NCI-H510A (cell line): ENCODE measurements at regions not wholly inside any gene's neighbourhood (a gene's known extent, or its start where the extent isn't known, plus 50 kb on each side); places are given as distances from the start of the nearest gene placed in this dataset.
"Not testable (repeated sequence)": the region's sequence is repeated elsewhere in the genome, so short reads cannot be mapped to it uniquely, and the experiment has no call there.

ENCODE experiments used
- DNase-seq: peaks from one replicate; lab custom pipeline; 2025; lab: John Stamatoyannopoulos, UW

DNA sequence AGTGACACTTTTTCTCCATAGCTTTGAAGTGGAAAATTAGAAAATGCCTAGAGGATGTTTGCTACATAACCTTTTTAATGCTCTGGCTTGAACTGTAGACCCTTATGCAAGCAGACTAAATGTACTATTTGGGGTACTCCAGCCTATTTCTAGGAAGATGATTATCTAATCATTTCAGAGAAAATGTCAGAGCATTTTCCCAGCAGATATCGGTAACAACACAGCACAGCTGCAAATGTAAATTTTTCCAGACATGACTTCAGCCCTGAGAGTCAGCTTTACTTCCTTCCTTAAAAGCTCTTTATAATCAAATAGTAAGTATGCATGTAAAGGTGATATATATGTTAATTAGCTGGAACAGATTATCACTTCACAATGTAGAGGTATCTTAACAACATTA, 1647.1 kb downstream of the SUCLG1 start:
- no peak for DNase-seq

DNA sequence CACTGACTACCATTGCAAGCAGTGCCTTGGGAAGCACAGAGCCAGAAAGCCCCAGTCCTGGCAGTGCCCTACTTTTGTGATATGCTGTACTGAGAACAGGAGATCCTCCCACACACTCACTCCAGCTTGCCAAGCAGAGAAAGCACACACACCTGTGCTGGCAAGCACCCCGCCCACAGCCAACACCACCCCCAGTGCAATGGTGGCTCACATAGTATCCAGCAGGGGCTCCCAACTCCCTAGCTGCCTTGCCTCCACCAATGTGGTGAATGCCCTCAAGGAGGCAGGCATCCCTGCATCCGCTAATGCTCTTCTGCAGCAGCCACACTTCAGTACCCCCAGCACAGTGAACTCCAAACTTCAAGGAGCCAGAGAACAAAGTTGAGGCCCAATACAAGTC, 1655.8 kb downstream of the SUCLG1 start:
- DNase-seq = no peak

DNA sequence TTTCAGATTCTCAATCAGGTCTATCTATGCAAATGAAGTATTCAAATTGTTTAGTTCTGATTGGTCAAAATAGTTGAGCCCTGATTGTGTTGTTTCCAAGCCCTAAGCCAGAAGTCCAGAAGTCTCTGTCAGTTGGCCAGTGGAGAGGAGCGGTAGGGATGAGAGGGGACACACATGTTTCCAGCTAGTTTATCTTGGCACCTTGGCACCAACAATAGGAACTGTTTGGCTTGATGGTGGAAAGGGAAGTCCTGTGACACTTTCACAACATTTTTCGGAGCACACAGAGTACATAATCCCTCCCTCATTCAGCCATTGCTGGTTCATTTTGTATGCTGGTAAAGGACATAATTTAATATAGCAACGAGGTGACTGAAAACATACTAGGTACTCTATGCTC, 1661.6 kb downstream of the SUCLG1 start:
- DNase-seq = no peak

DNA sequence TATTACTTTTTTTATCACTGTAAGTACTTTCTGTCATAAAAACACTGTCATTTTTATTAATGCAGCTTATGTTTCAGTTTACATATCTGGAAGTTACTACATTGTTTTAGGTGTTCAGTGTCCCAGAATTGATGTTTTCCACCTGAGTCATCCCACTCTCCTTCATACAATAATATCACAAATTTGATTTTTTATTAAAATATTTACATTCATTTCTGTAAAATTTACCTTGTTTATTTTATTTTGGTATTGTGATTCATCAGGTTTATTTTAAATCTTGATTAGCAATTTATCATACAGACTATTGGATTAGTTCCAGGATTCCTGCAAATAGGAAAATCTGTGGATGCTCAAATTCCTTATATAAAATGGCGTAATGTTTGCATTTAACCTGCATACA, 1662.9 kb downstream of the SUCLG1 start:
- DNase-seq = no peak

DNA sequence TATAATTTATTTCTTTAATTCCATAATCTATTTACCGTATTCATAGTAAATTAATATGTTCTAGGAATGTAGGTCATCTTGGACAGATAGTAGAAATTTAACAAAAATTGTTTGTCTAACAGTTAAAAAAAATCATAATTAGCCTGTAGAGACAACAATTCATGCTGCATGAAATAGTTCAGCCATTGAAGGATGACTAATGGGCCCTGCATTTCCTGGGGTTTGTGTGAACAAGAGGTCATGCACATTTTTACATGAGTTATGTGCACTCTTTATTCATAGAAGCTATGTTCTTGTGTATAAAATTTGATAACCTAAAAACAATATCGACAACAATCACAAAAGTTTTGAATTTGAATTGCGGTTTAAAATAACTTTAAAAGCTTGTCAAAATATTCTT, 1663.6 kb downstream of the SUCLG1 start:
- DNase-seq = no peak

DNA sequence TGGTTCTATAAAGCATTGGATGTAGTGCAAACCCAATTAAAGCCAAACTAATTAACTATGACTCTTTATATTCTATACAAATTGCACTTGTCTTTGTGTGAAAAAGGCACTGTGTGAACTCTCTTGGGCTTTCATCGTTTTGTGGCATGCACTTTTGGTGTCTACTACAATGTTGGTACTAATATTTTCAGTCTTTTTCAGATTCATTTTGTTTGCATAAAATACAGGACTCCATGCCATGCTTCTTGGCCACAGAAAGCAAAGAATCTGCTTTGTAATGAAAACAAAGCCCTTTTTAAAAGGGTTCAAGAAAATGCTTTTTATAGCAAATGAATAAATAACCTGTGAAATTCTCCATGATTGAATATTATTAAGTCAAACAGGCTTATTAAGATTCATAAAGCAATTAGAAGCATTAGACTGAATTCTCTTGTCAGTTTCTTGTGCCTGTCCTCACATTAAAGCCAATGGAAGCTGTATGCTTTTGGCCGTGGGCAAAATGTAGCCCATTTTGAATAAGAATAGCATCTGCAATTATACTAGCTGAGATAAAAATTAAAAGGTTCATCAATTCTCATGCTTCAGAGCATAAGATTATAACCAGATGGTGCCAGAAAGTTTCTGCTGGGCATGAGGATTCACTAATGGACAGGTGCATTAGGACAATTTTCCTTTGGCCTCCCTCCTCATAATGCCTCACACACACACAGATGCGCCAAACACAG, 1665.2 kb downstream of the SUCLG1 start:
- DNase-seq = no peak

DNA sequence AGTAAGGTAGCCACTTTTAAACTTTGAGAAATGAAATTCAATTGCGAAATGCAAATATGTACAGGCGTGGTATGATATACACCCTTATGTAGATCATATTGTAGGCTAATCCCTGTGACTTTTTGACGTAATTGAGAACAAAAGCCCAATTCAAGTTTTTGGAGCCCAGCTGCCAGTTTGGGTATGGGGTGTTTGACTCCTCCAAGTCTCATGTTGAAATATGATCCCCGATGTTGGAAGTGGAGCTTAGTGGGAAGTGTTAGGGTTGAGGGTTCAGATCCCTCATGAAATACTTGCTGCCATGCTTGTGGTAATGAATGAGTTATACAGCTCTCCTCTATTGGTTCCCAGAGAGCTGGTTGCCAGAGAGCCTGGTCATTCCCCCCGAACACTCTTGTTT, 1666.8 kb downstream of the SUCLG1 start:
- DNase-seq = no peak

DNA sequence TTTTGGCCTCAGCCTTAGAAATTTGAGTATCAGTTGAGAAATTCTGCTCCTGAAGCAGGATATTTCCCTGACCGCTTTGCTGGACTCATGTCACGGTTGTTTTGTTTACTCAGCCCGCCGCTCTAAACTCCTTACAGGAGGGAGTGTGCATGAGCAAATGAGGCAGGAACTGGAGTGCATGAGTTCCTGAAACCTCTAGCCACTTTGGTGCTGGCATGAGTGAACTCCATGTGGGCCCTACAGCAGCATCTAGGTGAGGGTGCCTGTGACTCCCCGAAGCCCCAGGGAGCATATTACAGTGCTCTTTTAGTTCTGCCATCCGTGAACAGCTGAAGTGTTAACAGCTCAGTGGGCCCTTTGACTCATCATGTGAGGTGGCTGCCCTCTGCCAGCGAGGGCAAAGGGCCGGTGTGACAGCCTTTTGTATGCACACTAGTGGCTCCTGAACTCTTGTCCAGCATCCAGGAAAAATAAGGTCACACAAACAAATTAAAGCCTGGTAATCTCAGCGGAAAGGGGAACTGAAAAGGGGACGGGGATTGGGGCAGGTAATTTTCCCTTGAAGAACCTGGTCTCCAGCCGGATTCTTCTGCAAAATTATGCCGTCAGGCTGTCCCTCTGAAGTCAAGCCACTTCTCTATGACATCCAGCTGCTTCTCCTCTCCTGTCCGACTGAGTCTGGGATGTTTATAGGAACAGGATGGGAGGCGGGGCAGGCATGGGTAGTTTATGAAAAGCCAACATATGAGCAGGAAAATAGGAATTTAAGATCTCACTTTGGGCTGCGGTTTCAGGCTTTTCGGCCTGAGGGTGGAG, 1668.7 kb downstream of the SUCLG1 start:
- peak; percentile 36 for DNase-seq

DNA sequence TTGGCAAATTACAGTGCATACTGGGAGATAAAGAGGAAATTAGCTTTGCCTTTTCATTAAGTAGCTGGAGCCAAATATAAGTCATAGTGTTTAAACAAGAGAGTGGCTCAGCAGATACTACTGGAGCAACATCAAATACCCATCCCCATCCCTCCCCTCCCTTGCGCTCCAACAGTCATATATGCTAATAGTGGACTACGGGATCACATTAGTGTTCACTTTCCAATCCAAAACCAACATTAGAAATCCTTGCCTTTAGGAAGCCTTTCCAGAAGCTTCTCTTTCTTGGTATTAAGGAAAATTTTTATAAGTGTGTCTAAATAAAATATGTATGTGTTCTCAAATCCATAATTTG, 1669.3 kb downstream of the SUCLG1 start:
- DNase-seq = no peak

DNA sequence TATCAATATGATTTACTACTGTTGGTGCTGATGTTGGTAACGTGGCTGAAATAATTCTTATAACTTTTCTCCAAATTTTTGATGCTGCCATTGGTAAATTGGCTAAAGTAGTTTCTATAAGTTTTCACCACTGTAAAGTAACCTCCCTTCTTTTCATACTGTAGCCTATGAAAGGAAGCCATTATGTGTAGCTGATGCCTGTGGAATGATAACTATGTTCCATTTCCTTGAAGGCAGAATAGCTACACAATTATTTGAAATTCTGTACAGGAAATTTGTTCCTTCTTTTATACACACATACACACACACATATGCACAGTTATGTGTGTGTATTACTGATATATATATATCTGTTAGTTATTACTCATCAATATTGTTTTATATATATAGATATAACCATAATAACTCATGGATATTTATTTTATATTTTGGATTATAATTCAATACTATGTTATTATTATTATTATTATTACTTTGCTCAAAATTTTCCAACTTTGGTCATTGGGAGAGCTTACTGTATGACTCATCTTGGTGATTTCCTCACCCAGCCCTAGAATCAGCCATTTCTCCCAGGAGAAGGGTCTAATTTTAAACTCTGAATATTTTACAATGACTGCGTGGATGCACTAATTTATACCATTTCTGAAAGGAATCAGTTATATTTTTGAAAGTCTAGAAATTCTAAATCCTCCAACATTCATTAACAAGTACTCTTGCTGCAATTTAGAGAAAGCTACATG, 1677.7 kb downstream of the SUCLG1 start:
- DNase-seq = no peak

DNA sequence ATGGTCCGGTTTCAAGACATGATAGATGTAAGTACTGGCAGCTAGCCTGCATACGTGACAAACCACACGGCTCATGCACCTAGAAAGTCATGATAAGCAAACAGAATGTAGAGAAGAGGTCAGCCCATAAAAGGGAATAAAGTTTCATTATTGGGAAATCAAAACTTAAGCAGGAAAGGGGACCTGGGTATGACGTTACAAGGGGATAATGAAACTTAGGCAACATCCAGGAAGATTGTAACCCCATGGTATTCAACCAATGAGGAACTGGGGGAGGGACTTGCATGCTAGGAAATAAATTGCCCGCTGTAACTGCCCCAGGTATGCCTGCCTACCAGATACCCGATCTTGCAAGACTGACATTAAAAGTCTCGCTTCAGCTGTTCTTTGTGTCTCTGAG, 1679.0 kb downstream of the SUCLG1 start:
- DNase-seq = no peak

DNA sequence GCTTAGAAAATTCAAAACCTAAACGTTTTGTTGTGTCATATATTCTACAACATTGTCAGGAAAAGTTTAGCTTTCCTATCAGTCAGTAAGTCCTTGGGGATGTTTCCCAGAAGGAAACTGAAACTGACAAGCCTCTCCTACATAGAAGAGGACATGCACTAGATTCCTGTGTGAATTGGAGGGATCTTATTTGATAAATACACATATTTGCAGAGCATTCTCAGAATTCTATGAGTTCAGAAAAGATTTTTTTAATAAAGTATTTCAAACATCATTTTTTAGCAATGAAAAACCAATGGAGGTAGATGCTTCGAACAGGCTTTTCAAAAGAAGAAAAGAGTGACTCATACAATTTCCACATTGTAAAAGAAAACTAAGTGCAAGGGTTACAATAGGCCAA, 1706.7 kb downstream of the SUCLG1 start:
- DNase-seq = no peak

DNA sequence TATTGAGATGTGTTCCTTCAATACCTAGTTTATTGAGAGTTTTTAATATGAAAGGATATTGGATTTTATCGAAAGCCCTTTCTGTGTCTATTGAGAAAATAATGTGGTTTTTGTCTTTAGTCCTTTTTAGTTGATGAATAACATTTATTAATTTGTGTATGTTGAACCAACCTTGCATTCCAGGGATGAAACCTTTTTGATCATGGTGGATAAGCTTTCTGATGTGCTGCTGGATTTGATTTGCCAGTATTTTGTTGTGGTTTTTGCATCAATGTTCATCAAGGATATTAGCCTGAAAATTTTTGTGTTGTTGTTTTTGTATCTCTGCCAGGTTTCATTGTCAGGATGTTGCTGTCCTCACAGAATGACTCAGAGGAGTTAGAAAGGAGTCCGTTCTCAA, 1710.4 kb downstream of the SUCLG1 start:
- DNase-seq = no peak

DNA sequence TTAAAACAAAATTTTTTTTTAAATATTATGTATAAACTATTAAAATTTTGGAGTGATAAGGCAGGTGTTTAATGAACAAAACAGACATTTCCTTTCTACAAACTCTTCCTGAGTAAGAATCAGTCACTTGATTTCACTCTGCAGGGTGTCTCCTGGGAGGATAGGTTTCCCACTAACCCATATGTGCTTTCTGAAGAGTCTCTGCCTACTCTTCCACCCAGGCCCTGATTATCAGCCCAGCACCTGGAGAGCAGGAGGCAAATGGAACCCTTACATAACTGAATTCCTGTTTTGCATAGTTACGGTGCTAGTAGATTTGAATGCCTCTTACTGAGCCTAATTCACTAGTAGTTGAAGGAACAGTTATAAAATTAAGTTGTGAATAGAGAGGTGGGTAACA, 1718.6 kb downstream of the SUCLG1 start:
- DNase-seq = no peak

DNA sequence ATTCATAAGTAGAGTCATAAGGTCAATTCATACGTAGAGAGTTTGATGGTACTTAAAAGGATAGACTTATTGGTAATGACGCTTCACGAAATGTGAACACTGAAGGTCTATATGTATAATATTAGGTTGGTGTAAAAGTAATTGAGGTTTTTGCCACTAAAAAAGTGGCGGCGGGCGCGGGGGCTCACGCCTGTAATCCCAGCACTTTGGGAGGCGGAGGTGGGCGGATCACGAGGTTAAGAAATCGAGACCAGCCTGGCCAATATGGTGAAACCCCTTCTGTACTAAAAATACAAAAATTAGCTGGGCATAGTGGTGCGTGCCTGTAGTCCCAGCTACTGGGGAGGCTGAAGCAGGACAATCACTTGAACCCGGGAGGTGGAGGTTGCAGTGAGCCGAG, 1721.1 kb downstream of the SUCLG1 start:
- DNase-seq = not testable (repeated sequence)

DNA sequence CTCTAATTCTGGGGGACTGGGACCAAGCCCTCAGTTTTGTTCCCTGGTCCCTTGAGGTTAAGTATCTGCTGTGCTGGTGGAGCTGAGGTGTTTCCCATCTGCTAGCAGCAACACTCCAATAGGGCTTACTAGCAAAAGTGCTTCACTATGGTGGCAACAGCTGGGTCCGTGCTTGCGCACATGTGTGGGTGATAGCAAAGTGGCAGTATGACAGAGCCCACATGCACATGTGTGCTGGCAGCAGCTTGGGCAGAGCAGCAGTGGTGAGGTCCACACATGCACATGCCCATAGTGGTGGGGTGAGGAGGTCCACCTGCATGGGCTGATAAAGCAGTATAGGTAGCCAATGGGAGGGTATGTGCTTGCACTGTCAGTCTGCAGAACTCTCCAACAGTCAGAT, 1723.7 kb downstream of the SUCLG1 start:
- no peak for DNase-seq

DNA sequence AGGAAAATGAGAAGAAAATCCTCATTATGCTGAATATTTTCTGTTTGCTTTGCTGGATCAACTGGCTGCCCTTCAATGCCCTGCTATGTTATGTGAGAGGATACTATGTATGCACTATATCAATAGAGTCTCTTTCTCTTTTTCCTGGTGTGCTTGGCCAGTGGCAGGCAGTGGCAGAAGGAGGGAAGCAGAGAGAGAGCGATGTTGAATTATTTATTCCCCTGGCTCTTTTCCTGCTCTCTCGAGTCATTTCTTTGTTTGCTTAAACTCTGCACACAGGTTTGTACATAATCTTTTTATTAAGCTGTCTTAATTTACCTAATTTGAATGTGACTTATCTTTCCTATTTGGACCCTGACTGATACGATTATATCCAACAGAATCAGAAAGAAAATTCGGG, 1727.3 kb downstream of the SUCLG1 start:
- no peak for DNase-seq

DNA sequence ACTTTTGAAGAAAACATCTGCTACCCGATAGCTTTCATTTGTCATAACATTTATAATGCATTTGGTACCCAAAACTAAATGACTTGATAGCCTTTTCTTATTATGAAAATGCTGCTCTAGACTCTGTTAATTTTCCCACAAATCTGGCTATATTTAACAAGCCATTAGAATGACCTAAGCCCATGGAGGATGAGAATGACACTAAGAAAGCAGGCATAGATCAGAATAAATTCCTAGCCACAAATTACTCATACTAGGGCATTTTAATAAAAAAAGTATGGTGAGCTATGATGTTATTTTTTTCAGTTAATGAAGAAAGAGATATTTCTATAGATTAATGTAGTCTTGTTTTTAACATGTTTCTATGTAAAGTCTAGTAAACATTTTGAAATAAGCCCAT, 1728.3 kb downstream of the SUCLG1 start:
- DNase-seq = no peak

DNA sequence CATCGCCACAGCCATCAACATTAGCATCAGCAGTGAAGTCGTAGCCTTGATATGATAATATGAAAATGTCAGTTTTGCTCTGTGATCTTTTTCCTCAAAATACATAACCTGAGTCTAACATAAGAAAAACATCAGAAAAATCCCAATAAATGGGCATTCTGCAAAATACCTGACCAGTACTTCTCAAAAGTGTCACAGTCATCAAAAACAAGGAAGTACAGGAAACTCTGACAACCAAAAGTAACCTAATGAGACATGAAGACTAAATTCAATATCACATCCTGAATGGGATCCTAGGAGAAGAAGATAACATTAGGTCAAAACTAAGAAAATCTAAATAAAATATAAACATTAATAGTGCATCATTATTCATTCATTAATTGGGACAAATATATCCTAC, 1731.0 kb downstream of the SUCLG1 start:
- DNase-seq = no peak

DNA sequence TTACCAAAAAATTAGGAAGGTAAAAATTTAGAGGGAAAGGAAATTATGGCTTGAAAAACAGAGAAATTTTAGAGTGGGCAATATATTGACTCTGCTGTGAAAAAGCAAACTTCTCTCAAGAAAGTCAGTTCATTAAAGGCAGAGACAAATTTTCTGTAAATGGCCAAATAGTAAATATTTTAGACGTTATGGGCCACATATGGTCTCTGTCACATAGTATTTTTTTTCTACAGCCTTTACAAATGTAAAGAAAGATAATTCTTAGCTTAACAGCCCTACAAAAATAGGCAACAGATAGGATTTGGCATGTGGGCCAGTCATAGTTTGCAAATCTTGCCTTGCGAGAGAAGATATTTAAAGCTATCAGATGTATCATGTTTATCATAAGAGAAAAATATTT, 1750.4 kb downstream of the SUCLG1 start:
- DNase-seq = no peak

DNA sequence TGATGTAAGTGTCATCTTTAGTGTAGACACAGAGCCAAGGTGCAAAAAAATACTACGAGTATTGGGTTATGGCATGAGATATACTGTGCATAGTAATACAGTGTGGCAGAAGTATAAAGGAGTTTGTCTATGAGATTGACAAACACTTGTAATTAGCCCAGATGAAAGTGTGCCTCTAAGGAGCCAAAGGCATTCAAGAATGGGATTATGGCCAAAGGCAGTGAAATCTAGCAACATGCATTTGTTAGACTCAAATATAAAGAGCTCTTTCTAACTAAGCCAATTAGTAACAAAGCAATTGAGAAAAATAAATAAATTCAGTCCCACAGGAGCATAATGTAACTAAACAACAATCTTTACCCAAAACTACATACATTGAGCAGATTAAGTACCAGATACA, 1761.8 kb downstream of the SUCLG1 start:
- DNase-seq = no peak

DNA sequence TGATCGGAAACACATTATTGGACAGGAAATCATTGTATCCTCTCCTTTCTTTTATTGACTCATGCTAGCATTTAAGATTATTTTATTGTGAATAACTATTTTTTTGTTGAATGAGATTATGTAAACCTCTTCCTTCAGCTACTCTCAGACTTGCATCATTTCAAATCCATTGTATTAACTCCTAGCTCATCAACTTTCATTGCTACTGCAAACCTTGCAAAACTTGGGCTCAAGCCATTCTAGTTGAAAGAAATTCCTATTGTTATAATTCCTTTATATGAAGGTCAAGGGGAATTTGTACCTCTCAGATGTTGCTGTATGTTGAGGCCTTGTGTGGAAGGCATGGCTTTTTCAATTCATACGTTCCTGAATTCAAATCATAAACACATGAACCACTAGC, 1764.6 kb downstream of the SUCLG1 start:
- no peak for DNase-seq

DNA sequence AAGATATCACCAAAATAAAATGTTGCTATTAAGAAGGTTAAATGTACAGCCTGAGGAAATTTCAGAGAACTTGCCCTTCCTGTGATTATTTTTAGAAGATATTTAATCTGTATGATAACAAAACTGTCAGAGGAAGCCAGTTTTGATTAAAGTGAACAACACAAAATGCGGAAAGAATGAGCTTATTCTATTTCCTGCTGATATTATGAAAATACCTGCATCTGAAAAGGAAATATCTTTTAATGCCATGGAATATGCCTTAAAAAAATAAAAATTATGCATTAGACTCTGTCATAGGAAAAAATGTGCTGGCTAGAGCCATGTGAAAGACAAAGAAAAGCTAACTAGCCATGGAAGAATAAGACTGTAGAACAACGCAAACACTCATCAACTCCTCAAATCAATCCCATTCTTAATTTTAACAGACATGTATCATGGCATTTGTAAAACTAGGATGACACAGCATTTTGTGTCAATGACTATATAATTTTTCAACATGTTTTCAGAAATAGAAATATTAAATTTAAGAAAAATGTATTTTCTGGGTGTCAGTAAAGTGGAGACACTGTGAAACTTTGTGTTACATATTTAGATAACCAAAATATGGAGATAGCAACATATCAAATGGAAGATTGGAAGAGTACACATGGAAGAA, 1768.2 kb downstream of the SUCLG1 start:
- no peak for DNase-seq
